ENCODE measurements at regions not wholly inside any gene's neighbourhood (a gene's known extent, or its start where the extent isn't known, plus 50 kb on each side); places are given as distances from the start of the nearest gene placed in this dataset.

DNA sequence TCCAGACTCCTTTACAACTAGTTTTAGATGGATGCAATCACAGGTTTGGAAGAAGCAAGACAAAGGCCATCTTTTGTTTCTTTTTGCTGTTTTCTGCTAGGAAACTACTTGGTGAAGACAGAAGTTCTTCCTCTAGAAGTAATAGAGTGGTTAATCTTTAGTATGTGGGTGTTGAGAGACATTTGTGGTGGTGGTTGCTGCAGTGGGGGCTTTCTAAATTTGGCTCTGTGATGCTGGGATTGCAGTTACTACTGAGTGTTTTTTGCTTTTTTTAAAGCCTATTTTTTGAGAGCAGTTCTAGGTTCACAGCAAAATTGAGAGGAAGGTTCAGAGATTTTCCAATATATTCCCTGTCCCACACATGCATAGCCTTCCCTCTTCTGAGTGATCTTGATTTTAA lies 120.0 kb downstream of the AASDHPPT start:
- TF ChIP-seq GABPA (IDR thresholded peaks at IDR 0.05; ENCODE audit: low read depth, low read length) (no peak), GABPA (CRISPR knock-in tag; IDR thresholded peaks at IDR 0.05; ENCODE audit: low read depth) (no peak), SIN3A (IDR thresholded peaks at IDR 0.05; ENCODE audit: borderline replicate concordance, low read depth, low read length) (no peak), ELF4 (CRISPR knock-in tag; IDR thresholded peaks at IDR 0.05; ENCODE audit: borderline replicate concordance) (no peak), MIER3 (CRISPR knock-in tag; IDR thresholded peaks at IDR 0.05; ENCODE audit: borderline replicate concordance) (no peak), RORA (CRISPR knock-in tag; IDR thresholded peaks at IDR 0.05) (no peak), ZKSCAN1 (IDR thresholded peaks at IDR 0.05; ENCODE audit: low read length) (no peak), JUND (CRISPR knock-in tag; IDR thresholded peaks at IDR 0.05) (no peak)
- TF ChIP-seq, protein P1, sequence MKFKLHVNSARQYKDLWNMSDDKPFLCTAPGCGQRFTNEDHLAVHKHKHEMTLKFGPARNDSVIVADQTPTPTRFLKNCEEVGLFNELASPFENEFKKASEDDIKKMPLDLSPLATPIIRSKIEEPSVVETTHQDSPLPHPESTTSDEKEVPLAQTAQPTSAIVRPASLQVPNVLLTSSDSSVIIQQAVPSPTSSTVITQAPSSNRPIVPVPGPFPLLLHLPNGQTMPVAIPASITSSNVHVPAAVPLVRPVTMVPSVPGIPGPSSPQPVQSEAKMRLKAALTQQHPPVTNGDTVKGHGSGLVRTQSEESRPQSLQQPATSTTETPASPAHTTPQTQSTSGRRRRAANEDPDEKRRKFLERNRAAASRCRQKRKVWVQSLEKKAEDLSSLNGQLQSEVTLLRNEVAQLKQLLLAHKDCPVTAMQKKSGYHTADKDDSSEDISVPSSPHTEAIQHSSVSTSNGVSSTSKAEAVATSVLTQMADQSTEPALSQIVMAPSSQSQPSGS (CRISPR knock-in tag; IDR thresholded peaks at IDR 0.05) = no peak
- TF ChIP-seq, protein P2, sequence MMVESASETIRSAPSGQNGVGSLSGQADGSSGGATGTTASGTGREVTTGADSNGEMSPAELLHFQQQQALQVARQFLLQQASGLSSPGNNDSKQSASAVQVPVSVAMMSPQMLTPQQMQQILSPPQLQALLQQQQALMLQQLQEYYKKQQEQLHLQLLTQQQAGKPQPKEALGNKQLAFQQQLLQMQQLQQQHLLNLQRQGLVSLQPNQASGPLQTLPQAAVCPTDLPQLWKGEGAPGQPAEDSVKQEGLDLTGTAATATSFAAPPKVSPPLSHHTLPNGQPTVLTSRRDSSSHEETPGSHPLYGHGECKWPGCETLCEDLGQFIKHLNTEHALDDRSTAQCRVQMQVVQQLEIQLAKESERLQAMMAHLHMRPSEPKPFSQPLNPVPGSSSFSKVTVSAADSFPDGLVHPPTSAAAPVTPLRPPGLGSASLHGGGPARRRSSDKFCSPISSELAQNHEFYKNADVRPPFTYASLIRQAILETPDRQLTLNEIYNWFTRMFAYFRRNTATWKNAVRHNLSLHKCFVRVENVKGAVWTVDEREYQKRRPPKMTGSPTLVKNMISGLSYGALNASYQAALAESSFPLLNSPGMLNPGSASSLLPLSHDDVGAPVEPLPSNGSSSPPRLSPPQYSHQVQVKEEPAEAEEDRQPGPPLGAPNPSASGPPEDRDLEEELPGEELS (CRISPR knock-in tag; IDR thresholded peaks at IDR 0.05) = no peak
- TF ChIP-seq, protein P3, sequence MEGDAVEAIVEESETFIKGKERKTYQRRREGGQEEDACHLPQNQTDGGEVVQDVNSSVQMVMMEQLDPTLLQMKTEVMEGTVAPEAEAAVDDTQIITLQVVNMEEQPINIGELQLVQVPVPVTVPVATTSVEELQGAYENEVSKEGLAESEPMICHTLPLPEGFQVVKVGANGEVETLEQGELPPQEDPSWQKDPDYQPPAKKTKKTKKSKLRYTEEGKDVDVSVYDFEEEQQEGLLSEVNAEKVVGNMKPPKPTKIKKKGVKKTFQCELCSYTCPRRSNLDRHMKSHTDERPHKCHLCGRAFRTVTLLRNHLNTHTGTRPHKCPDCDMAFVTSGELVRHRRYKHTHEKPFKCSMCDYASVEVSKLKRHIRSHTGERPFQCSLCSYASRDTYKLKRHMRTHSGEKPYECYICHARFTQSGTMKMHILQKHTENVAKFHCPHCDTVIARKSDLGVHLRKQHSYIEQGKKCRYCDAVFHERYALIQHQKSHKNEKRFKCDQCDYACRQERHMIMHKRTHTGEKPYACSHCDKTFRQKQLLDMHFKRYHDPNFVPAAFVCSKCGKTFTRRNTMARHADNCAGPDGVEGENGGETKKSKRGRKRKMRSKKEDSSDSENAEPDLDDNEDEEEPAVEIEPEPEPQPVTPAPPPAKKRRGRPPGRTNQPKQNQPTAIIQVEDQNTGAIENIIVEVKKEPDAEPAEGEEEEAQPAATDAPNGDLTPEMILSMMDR (CRISPR knock-in tag; IDR thresholded peaks at IDR 0.05) = no peak
- TF ChIP-seq, protein P4, sequence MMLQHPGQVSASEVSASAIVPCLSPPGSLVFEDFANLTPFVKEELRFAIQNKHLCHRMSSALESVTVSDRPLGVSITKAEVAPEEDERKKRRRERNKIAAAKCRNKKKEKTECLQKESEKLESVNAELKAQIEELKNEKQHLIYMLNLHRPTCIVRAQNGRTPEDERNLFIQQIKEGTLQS (CRISPR knock-in tag; IDR thresholded peaks at IDR 0.05) = no peak
- TF ChIP-seq, protein P5, sequence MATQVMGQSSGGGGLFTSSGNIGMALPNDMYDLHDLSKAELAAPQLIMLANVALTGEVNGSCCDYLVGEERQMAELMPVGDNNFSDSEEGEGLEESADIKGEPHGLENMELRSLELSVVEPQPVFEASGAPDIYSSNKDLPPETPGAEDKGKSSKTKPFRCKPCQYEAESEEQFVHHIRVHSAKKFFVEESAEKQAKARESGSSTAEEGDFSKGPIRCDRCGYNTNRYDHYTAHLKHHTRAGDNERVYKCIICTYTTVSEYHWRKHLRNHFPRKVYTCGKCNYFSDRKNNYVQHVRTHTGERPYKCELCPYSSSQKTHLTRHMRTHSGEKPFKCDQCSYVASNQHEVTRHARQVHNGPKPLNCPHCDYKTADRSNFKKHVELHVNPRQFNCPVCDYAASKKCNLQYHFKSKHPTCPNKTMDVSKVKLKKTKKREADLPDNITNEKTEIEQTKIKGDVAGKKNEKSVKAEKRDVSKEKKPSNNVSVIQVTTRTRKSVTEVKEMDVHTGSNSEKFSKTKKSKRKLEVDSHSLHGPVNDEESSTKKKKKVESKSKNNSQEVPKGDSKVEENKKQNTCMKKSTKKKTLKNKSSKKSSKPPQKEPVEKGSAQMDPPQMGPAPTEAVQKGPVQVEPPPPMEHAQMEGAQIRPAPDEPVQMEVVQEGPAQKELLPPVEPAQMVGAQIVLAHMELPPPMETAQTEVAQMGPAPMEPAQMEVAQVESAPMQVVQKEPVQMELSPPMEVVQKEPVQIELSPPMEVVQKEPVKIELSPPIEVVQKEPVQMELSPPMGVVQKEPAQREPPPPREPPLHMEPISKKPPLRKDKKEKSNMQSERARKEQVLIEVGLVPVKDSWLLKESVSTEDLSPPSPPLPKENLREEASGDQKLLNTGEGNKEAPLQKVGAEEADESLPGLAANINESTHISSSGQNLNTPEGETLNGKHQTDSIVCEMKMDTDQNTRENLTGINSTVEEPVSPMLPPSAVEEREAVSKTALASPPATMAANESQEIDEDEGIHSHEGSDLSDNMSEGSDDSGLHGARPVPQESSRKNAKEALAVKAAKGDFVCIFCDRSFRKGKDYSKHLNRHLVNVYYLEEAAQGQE (IDR thresholded peaks at IDR 0.05; ENCODE audit: borderline replicate concordance in 1 of 2, low read depth in 1 of 2, low read length in 2 of 2) = no peak
